GM21529 (cell line): ENCODE measurements at regions not wholly inside any gene's neighbourhood (a gene's known extent, or its start where the extent isn't known, plus 50 kb on each side); places are given as distances from the start of the nearest gene placed in this dataset.
A peak's percentile ranks its signal among the peaks of the same experiment; 100 is the strongest.

Experiments
- ATAC-seq: cut with Tn5 transposase; IDR thresholded peaks from one replicate; pipeline ENCODE4 v1.9.1; 2021; ENCODE audit not compliant: unreplicated experiment

GRCh38 chr21:32881458-32881857, 109.9 kb upstream of the PAXBP1 start:
- ATAC-seq = no peak

- ATAC-seq = no peak
Measured at GRCh38 chr21:32884062-32884461, 112.5 kb upstream of the PAXBP1 start.

GRCh38 chr21:32886339-32886738, 114.8 kb upstream of the PAXBP1 start:
- ATAC-seq = no peak

- no peak for ATAC-seq
Measured at GRCh38 chr21:32887026-32887425, 115.5 kb upstream of the PAXBP1 start.

GRCh38 chr21:32888971-32889370, 117.4 kb upstream of the PAXBP1 start:
- ATAC-seq = no peak

- no peak for ATAC-seq
Measured at GRCh38 chr21:32889596-32889995, 118.0 kb upstream of the PAXBP1 start.

GRCh38 chr21:32894321-32894720, 122.8 kb upstream of the PAXBP1 start:
- ATAC-seq = no peak

GRCh38 chr21:32900814-32901213, 124.9 kb upstream of the OLIG2 start:
- ATAC-seq = no peak

GRCh38 chr21:32907521-32907920, 118.2 kb upstream of the OLIG2 start:
- ATAC-seq = no peak

- no peak for ATAC-seq
Measured at GRCh38 chr21:32908534-32908933, 117.2 kb upstream of the OLIG2 start.

GRCh38 chr21:32909393-32909792, 116.3 kb upstream of the OLIG2 start:
- ATAC-seq = no peak

- no peak for ATAC-seq
Measured at GRCh38 chr21:32914424-32915039, 111.2 kb upstream of the OLIG2 start.

- no peak for ATAC-seq
Measured at GRCh38 chr21:32915099-32915498, 110.6 kb upstream of the OLIG2 start.

GRCh38 chr21:32916088-32916487, 109.6 kb upstream of the OLIG2 start:
- no peak for ATAC-seq

- ATAC-seq = no peak
Measured at GRCh38 chr21:32916522-32917099, 109.1 kb upstream of the OLIG2 start.

- no peak for ATAC-seq
Measured at GRCh38 chr21:32917362-32918135, 108.2 kb upstream of the OLIG2 start.

- no peak for ATAC-seq
Measured at GRCh38 chr21:32918478-32919120, 107.1 kb upstream of the OLIG2 start.

- no peak for ATAC-seq
Measured at GRCh38 chr21:32920474-32920873, 105.3 kb upstream of the OLIG2 start.

- no peak for ATAC-seq
Measured at GRCh38 chr21:32921632-32922230, 104.0 kb upstream of the OLIG2 start.

- no peak for ATAC-seq
Measured at GRCh38 chr21:32925098-32925497, 100.6 kb upstream of the OLIG2 start.

- peak; percentile 56 for ATAC-seq
Measured at GRCh38 chr21:32929633-32930038, 96.1 kb upstream of the OLIG2 start.
